Loucy (cell line): ENCODE measurements at regions not wholly inside any gene's neighbourhood (a gene's known extent, or its start where the extent isn't known, plus 50 kb on each side); places are given as distances from the start of the nearest gene placed in this dataset.

Source experiments
- H2AFZ ChIP-seq: fragments of 200-600 bp; sonication (generic); 2 replicates; pipeline ENCODE4 v1.6.0; 2016; ENCODE audit warnings: antibody characterized with exemption, mild to moderate bottlenecking, low read length, moderate library complexity
- H3F3A ChIP-seq: fragments of 200-600 bp; 2 replicates; pipeline ENCODE4 v1.6.0; 2016; ENCODE audit warnings: antibody characterized with exemption, low read depth, mild to moderate bottlenecking
- H3K27me3 ChIP-seq: fragments of 200-600 bp; sonication (generic); 2 replicates; pipeline ENCODE4 v1.6.1; 2014; ENCODE audit warnings: low read length, mild to moderate bottlenecking; ENCODE audit not compliant: insufficient read depth, poor library complexity, severe bottlenecking
- H3K36me3 ChIP-seq: fragments of 200-600 bp; sonication (generic); 2 replicates; pipeline ENCODE4 v1.6.1; 2016; ENCODE audit warnings: low read length; ENCODE audit not compliant: insufficient read depth
- H3K4me1 ChIP-seq: fragments of 200-600 bp; sonication (generic); 2 replicates; pipeline ENCODE4 v1.5.1; 2014; ENCODE audit warnings: low read length, mild to moderate bottlenecking; ENCODE audit not compliant: insufficient read depth, poor library complexity, severe bottlenecking
- H3K4me2 ChIP-seq: fragments of 200-600 bp; sonication (generic); 2 replicates; pipeline ENCODE4 v1.6.0; 2014; ENCODE audit warnings: antibody characterized with exemption, low read length, low read depth, mild to moderate bottlenecking; ENCODE audit not compliant: poor library complexity, severe bottlenecking
- H3K4me3 ChIP-seq: fragments of 200-600 bp; sonication (generic); 2 replicates; pipeline ENCODE4 v1.5.1; 2014; ENCODE audit warnings: low read length, mild to moderate bottlenecking, mixed read lengths; ENCODE audit not compliant: poor library complexity, severe bottlenecking
- H3K79me2 ChIP-seq: fragments of 200-600 bp; sonication (generic); 2 replicates; pipeline ENCODE4 v1.6.1; 2014; ENCODE audit warnings: low read length; ENCODE audit not compliant: insufficient read depth
- H3K9ac ChIP-seq: fragments of 200-600 bp; sonication (generic); 2 replicates; pipeline ENCODE4 v1.6.0; 2014; ENCODE audit warnings: mild to moderate bottlenecking, low read depth, low read length, moderate library complexity; ENCODE audit not compliant: poor library complexity, severe bottlenecking
- H3K9me2 ChIP-seq: fragments of 200-600 bp; sonication (generic); replicated peaks from 2 replicates; pipeline ENCODE4 v1.6.1; 2016; ENCODE audit warnings: low read depth, low read length, mixed read lengths
- H3K9me3 ChIP-seq: fragments of 200-600 bp; sonication (generic); 2 replicates; pipeline ENCODE4 v1.6.1; 2014; ENCODE audit warnings: mild to moderate bottlenecking, antibody characterized with exemption, low read length, low read depth; ENCODE audit not compliant: insufficient read depth
- H4K20me1 ChIP-seq: fragments of 200-600 bp; sonication (generic); 2 replicates; pipeline ENCODE4 v1.6.0; 2014; ENCODE audit warnings: antibody characterized with exemption, low read length, mild to moderate bottlenecking; ENCODE audit not compliant: insufficient read depth, poor library complexity, severe bottlenecking
- EZH2phosphoT487 ChIP-seq: fragments of 200-600 bp; IDR thresholded peaks from 2 replicates; pipeline ENCODE4 v1.6.1; 2018; ENCODE audit warnings: antibody characterized with exemption, mild to moderate bottlenecking, moderate library complexity, borderline replicate concordance
- TF ChIP-seq, protein P1 (sequence below): fragments of 200-600 bp; sonication (generic); conservative IDR thresholded peaks from 2 replicates; pipeline ENCODE4 v1.5.1; 2014; ENCODE audit warnings: mild to moderate bottlenecking, antibody characterized with exemption, low read length

DNA sequence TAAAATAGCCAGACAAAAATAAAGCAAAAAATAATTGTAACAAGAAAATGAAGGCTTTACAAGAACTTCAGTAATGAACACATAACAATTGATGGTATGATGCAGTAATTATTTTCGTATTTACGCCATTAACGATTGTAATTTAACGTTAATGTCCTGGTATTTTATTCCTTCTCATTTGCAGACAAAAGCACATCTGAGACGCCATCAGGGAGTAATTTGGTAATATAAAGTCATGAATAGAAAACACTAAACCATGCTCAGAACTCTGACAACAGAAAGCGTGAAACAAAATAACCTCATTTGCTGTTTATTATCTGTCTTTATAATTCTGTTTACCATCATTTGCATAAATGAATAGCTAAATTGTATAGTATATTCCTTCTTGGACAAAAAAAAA, 336.6 kb upstream of the THRB start:
- no peaks in the 10 kb centered on the region for H3K9me2 ChIP-seq
- no peak overlapping the region for H3K4me2 ChIP-seq
- TF ChIP-seq EZH2phosphoT487, result no peak
- TF ChIP-seq, protein P1, sequence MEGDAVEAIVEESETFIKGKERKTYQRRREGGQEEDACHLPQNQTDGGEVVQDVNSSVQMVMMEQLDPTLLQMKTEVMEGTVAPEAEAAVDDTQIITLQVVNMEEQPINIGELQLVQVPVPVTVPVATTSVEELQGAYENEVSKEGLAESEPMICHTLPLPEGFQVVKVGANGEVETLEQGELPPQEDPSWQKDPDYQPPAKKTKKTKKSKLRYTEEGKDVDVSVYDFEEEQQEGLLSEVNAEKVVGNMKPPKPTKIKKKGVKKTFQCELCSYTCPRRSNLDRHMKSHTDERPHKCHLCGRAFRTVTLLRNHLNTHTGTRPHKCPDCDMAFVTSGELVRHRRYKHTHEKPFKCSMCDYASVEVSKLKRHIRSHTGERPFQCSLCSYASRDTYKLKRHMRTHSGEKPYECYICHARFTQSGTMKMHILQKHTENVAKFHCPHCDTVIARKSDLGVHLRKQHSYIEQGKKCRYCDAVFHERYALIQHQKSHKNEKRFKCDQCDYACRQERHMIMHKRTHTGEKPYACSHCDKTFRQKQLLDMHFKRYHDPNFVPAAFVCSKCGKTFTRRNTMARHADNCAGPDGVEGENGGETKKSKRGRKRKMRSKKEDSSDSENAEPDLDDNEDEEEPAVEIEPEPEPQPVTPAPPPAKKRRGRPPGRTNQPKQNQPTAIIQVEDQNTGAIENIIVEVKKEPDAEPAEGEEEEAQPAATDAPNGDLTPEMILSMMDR, result no peak
- H3K9me3 ChIP-seq, result no peaks in the 10 kb centered on the region
- H3K79me2 ChIP-seq, result no peaks in the 10 kb centered on the region
- H3K4me3 ChIP-seq, result no peak overlapping the region
- H3K4me1 ChIP-seq, result no peaks in the 10 kb centered on the region
- H3K27me3 ChIP-seq, result no peaks in the 10 kb centered on the region
- no peak overlapping the region for H3K9ac ChIP-seq
- no peaks in the 10 kb centered on the region for H3K36me3 ChIP-seq
- H3F3A ChIP-seq, result no peaks in the 10 kb centered on the region
- no peak overlapping the region for H2AFZ ChIP-seq
- H4K20me1 ChIP-seq, result no peaks in the 10 kb centered on the region

DNA sequence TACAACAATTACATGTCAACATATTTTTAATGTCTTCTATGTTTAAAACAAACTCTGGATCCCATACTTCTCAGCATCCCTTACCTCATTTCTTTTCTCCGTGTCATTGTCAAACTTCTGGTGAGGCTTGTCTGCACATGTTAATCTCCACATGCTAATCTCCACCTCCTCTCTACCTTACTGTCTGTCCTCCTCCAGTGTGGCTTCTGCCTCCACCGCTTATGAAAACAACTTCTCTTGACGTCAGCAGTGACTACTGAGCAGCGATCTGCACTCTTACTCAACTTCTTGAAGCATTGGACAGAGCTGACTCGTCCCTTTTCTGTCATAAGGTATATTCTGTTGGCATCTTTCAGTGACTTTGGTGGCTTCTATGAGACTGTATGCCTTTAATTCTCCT, 338.2 kb upstream of the THRB start:
- no peak overlapping the region for H2AFZ ChIP-seq
- no peaks in the 10 kb centered on the region for H3K9me2 ChIP-seq
- H3K27me3 ChIP-seq, result no peaks in the 10 kb centered on the region
- no peak for TF ChIP-seq EZH2phosphoT487
- TF ChIP-seq, protein P1, result no peak
- H3K79me2 ChIP-seq, result no peaks in the 10 kb centered on the region
- no peaks in the 10 kb centered on the region for H3F3A ChIP-seq
- no peak overlapping the region for H3K4me2 ChIP-seq
- no peaks in the 10 kb centered on the region for H3K4me1 ChIP-seq
- no peaks in the 10 kb centered on the region for H3K9me3 ChIP-seq
- no peak overlapping the region for H3K9ac ChIP-seq
- no peaks in the 10 kb centered on the region for H4K20me1 ChIP-seq
- H3K36me3 ChIP-seq, result no peaks in the 10 kb centered on the region
- no peak overlapping the region for H3K4me3 ChIP-seq

DNA sequence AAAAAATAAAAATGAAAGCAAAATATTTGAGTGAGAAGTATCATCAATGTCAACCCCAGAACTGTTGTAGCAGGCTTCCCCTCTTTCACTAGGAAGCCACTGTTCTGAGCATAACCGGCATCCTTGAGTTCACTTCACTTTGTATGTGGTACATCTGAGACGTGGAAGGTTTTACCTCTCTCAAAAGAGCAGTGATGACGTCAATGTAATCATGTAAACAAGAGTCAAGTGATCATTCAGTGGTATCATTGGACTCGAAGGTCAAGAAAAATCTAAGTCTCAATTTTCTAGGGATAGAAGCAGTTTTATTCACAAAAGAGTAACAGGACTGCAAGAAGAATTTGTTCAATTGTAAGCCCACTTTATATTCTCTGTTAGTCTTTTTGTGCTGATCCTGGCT, 339.8 kb upstream of the THRB start:
- H3K9ac ChIP-seq, result no peak overlapping the region
- no peak for TF ChIP-seq EZH2phosphoT487
- TF ChIP-seq, protein P1, result no peak
- H3K36me3 ChIP-seq, result no peaks in the 10 kb centered on the region
- no peaks in the 10 kb centered on the region for H3K9me2 ChIP-seq
- H2AFZ ChIP-seq, result no peak overlapping the region
- no peaks in the 10 kb centered on the region for H3K4me1 ChIP-seq
- H3K4me2 ChIP-seq, result no peak overlapping the region
- H3K4me3 ChIP-seq, result no peak overlapping the region
- no peaks in the 10 kb centered on the region for H3F3A ChIP-seq
- H3K9me3 ChIP-seq, result no peaks in the 10 kb centered on the region
- no peaks in the 10 kb centered on the region for H3K79me2 ChIP-seq
- H4K20me1 ChIP-seq, result no peaks in the 10 kb centered on the region
- no peaks in the 10 kb centered on the region for H3K27me3 ChIP-seq
